DND-41 (cell line): ENCODE measurements at regions not wholly inside any gene's neighbourhood (a gene's known extent, or its start where the extent isn't known, plus 50 kb on each side); places are given as distances from the start of the nearest gene placed in this dataset.

ENCODE experiments used
- ATAC-seq: fragments of 200-7000 bp; cut with Tn5 transposase; 3 replicates; pipeline ENCODE4 v1.9.1; 2021; ENCODE audit warnings: low read depth; ENCODE audit not compliant: insufficient read depth
- DNase-seq: peaks from one replicate; pipeline ENCODE4 v3.0.0-alpha.2; 2020
- H2AFZ ChIP-seq: 2 replicates; pipeline ENCODE4 v1.6.0; 2012; ENCODE audit warnings: low read depth, low read length
- H3K27ac ChIP-seq: 2 replicates; pipeline ENCODE4 v1.5.1; 2012; ENCODE audit warnings: low read length, inconsistent platforms
- H3K27me3 ChIP-seq: fragments of 200-600 bp; sonication (generic); 2 replicates; pipeline ENCODE4 v1.6.0; 2012; ENCODE audit warnings: low read length, mild to moderate bottlenecking, inconsistent platforms; ENCODE audit not compliant: insufficient read depth, poor library complexity
- H3K36me3 ChIP-seq: 2 replicates; pipeline ENCODE4 v1.5.1; 2012; ENCODE audit warnings: low read length, inconsistent platforms; ENCODE audit not compliant: insufficient read depth
- H3K4me1 ChIP-seq: 2 replicates; pipeline ENCODE4 v1.5.1; 2012; ENCODE audit warnings: mild to moderate bottlenecking, low read length; ENCODE audit not compliant: insufficient read depth
- H3K4me2 ChIP-seq: 2 replicates; pipeline ENCODE4 v1.6.0; 2012; ENCODE audit warnings: mild to moderate bottlenecking, moderate library complexity, low read length, inconsistent platforms; ENCODE audit not compliant: insufficient read depth
- H3K4me3 ChIP-seq, 2 experiments: fragments of 200-600 bp in 1 of 2; shearing (Covaris generic) in 1 of 2; 2 replicates each; pipeline ENCODE4 v1.5.1; 2012 to 2016; ENCODE audit warnings: inconsistent platforms in 2 of 2, low read length in 2 of 2, mild to moderate bottlenecking in 2 of 2, low read depth in 1 of 2, moderate library complexity in 1 of 2
- H3K79me2 ChIP-seq: 2 replicates; pipeline ENCODE4 v1.6.0; 2012; ENCODE audit warnings: low read length, inconsistent platforms; ENCODE audit not compliant: insufficient read depth
- H3K9ac ChIP-seq: 2 replicates; pipeline ENCODE4 v1.6.0; 2012; ENCODE audit warnings: low read depth, mild to moderate bottlenecking, inconsistent platforms, low read length, moderate library complexity
- H3K9me3 ChIP-seq: 2 replicates; pipeline ENCODE4 v1.5.1; 2012; ENCODE audit warnings: low read length, moderate library complexity, mild to moderate bottlenecking, inconsistent platforms; ENCODE audit not compliant: insufficient read depth, severe bottlenecking
- H4K20me1 ChIP-seq: 2 replicates; pipeline ENCODE4 v1.6.0; 2012; ENCODE audit warnings: low read length; ENCODE audit not compliant: insufficient read depth
- CTCF ChIP-seq: IDR thresholded peaks from 2 replicates; pipeline ENCODE4 v1.5.1; 2012; ENCODE audit warnings: borderline replicate concordance, low read length, moderate library complexity, mild to moderate bottlenecking; ENCODE audit not compliant: poor library complexity, severe bottlenecking; ENCODE audit errors: extremely low read depth
- EZH2 ChIP-seq: IDR thresholded peaks from 3 replicates; pipeline ENCODE4 v1.6.1; 2012; ENCODE audit warnings: borderline replicate concordance, low read depth, mild to moderate bottlenecking, moderate library complexity, low read length, inconsistent platforms; ENCODE audit not compliant: severe bottlenecking

- H2AFZ ChIP-seq: no peak overlapping the region
- DNase-seq: no peak
- H3K4me1 ChIP-seq: no peaks in the 10 kb centered on the region
- no peaks in the 10 kb centered on the region for H3K36me3 ChIP-seq
- H4K20me1 ChIP-seq: no peaks in the 10 kb centered on the region
- H3K27ac ChIP-seq: no peak overlapping the region
- no peaks in the 10 kb centered on the region for H3K9me3 ChIP-seq
- no peak overlapping the region for H3K9ac ChIP-seq
- H3K4me3 ChIP-seq: no peak overlapping the region
- ATAC-seq: no peak
- no peaks in the 10 kb centered on the region for H3K27me3 ChIP-seq
- TF ChIP-seq CTCF (no peak), EZH2 (no peak)
- no peaks in the 10 kb centered on the region for H3K79me2 ChIP-seq
- no peak overlapping the region for H3K4me2 ChIP-seq
Observed at GRCh38 chr14:48096897-48097296, 421.5 kb upstream of the MDGA2 start.

- no peaks in the 10 kb centered on the region for H3K4me1 ChIP-seq
- no peaks in the 10 kb centered on the region for H4K20me1 ChIP-seq
- H3K36me3 ChIP-seq: no peaks in the 10 kb centered on the region
- TF ChIP-seq EZH2: no peak
- TF ChIP-seq CTCF: no peak
- H3K27me3 ChIP-seq: no peaks in the 10 kb centered on the region
- no peak overlapping the region for H3K4me3 ChIP-seq
- H3K9ac ChIP-seq: no peak overlapping the region
- DNase-seq (no peak), ATAC-seq (no peak)
- H3K27ac ChIP-seq: no peak overlapping the region
- no peak overlapping the region for H3K4me2 ChIP-seq
- H3K9me3 ChIP-seq: no peaks in the 10 kb centered on the region
- no peak overlapping the region for H2AFZ ChIP-seq
- no peaks in the 10 kb centered on the region for H3K79me2 ChIP-seq
Observed at GRCh38 chr14:48086516-48086915, 411.1 kb upstream of the MDGA2 start.

GRCh38 chr14:48075487-48075886 lies 400.1 kb upstream of the MDGA2 start:
- H3K79me2 ChIP-seq: no peaks in the 10 kb centered on the region
- no peak overlapping the region for H3K4me3 ChIP-seq
- H3K27ac ChIP-seq: no peak overlapping the region
- no peak for TF ChIP-seq EZH2
- TF ChIP-seq CTCF: no peak
- no peaks in the 10 kb centered on the region for H3K9me3 ChIP-seq
- DNase-seq: no peak
- no peak for ATAC-seq
- no peak overlapping the region for H3K9ac ChIP-seq
- no peak overlapping the region for H3K4me2 ChIP-seq
- no peak overlapping the region for H2AFZ ChIP-seq
- no peaks in the 10 kb centered on the region for H3K27me3 ChIP-seq
- H3K36me3 ChIP-seq: no peaks in the 10 kb centered on the region
- no peaks in the 10 kb centered on the region for H3K4me1 ChIP-seq
- H4K20me1 ChIP-seq: no peaks in the 10 kb centered on the region

- ATAC-seq (no peak), DNase-seq (no peak)
- Histone ChIP-seq H3K4me2 (no peak overlapping the region), H3K4me1 (no peaks in the 10 kb centered on the region), H4K20me1 (no peaks in the 10 kb centered on the region), H3K4me3 (no peak overlapping the region), H3K36me3 (no peaks in the 10 kb centered on the region), H3K9me3 (no peaks in the 10 kb centered on the region), H3K79me2 (no peaks in the 10 kb centered on the region), H3K27ac (no peak overlapping the region), H2AFZ (no peak overlapping the region), H3K27me3 (no peaks in the 10 kb centered on the region), H3K9ac (no peak overlapping the region)
- TF ChIP-seq CTCF: no peak
- no peak for TF ChIP-seq EZH2
Observed at GRCh38 chr14:48052973-48053372, 377.6 kb upstream of the MDGA2 start.
